Hematopoietic multipotent progenitor cell treated with erythropoietin and hydrocortisone succinate and interleukin-3 and kit ligand, for 4 days (in vitro differentiated cells): ENCODE measurements at regions not wholly inside any gene's neighbourhood (a gene's known extent, or its start where the extent isn't known, plus 50 kb on each side); places are given as distances from the start of the nearest gene placed in this dataset.
"Not testable (repeated sequence)": the region's sequence is repeated elsewhere in the genome, so short reads cannot be mapped to it uniquely, and the experiment has no call there.

Experiments
- DNase-seq: peaks from one replicate; pipeline ENCODE4 v3.0.0-alpha.2; 2015

GRCh38 chr14:48341069-48341468 lies 665.7 kb upstream of the MDGA2 start:
- DNase-seq = no peak

- DNase-seq = no peak
Measured at GRCh38 chr14:48333221-48333920, 658.0 kb upstream of the MDGA2 start.

- DNase-seq = no peak
Measured at GRCh38 chr14:48331421-48331820, 656.0 kb upstream of the MDGA2 start.

GRCh38 chr14:48325486-48325885 lies 650.1 kb upstream of the MDGA2 start:
- DNase-seq = no peak

- DNase-seq = no peak
Measured at GRCh38 chr14:48323665-48324064, 648.3 kb upstream of the MDGA2 start.

GRCh38 chr14:48319823-48320222 lies 644.4 kb upstream of the MDGA2 start:
- no peak for DNase-seq

GRCh38 chr14:48304729-48305128 lies 629.3 kb upstream of the MDGA2 start:
- no peak for DNase-seq

- DNase-seq = no peak
Measured at GRCh38 chr14:48289701-48290100, 614.3 kb upstream of the MDGA2 start.

- not testable (repeated sequence) for DNase-seq
Measured at GRCh38 chr14:48285217-48285616, 609.8 kb upstream of the MDGA2 start.

GRCh38 chr14:48275301-48275700 lies 599.9 kb upstream of the MDGA2 start:
- DNase-seq = no peak

- DNase-seq = no peak
Measured at GRCh38 chr14:48274826-48275225, 599.4 kb upstream of the MDGA2 start.

GRCh38 chr14:48267926-48268325 lies 592.5 kb upstream of the MDGA2 start:
- DNase-seq = not testable (repeated sequence)

- DNase-seq = not testable (repeated sequence)
Measured at GRCh38 chr14:48266201-48266600, 590.8 kb upstream of the MDGA2 start.

GRCh38 chr14:48261436-48261835 lies 586.0 kb upstream of the MDGA2 start:
- no peak for DNase-seq

- DNase-seq = not testable (repeated sequence)
Measured at GRCh38 chr14:48260394-48261295, 585.2 kb upstream of the MDGA2 start.

- DNase-seq = not testable (repeated sequence)
Measured at GRCh38 chr14:48259876-48260275, 584.5 kb upstream of the MDGA2 start.

- not testable (repeated sequence) for DNase-seq
Measured at GRCh38 chr14:48259232-48259631, 583.8 kb upstream of the MDGA2 start.

- not testable (repeated sequence) for DNase-seq
Measured at GRCh38 chr14:48258703-48259102, 583.3 kb upstream of the MDGA2 start.

GRCh38 chr14:48253020-48253419 lies 577.6 kb upstream of the MDGA2 start:
- DNase-seq = no peak

- DNase-seq = peak; percentile 22
Measured at GRCh38 chr14:48251290-48251689, 575.9 kb upstream of the MDGA2 start.

- no peak for DNase-seq
Measured at GRCh38 chr14:48250575-48250974, 575.2 kb upstream of the MDGA2 start.

GRCh38 chr14:48247977-48248376 lies 572.6 kb upstream of the MDGA2 start:
- DNase-seq = no peak

- no peak for DNase-seq
Measured at GRCh38 chr14:48243900-48244299, 568.5 kb upstream of the MDGA2 start.

- no peak for DNase-seq
Measured at GRCh38 chr14:48229091-48229490, 553.7 kb upstream of the MDGA2 start.
